TTC549 (cell line): ENCODE measurements at regions not wholly inside any gene's neighbourhood (a gene's known extent, or its start where the extent isn't known, plus 50 kb on each side); places are given as distances from the start of the nearest gene placed in this dataset.

ENCODE experiments used
- FAIRE-seq: peaks from 2 replicates; lab custom pipeline; 2012; peaks lifted over from hg19 to GRCh38; lab: Jason Lieb, UNC

DNA sequence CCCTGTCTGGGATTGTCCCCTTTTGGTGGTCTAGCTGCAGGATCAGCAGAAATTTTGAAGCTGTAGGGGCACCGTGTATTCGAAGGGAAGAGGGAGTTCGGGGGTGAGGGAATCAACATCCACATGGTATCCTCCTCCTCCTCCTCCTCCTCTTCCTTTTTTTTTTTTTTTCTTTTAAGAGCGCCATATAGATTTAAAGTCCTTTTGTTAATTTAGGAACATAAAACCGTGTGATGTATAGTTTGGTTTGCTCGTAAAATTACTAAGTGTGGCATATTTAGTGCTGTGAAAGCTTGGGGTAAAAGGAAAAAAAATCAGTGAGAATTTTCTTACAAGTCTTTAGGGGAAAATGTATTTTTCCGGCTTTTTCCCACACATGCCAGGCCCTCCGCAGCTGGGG lies 50.1 kb upstream of the GSE1 start:
- no peak for FAIRE-seq
